Uterus (tissue), 3 donors: ENCODE measurements at regions not wholly inside any gene's neighbourhood (a gene's known extent, or its start where the extent isn't known, plus 50 kb on each side); places are given as distances from the start of the nearest gene placed in this dataset.

Source experiments
- DNase-seq, 2 donors: peaks; one replicate each; pipeline ENCODE4 v3.0.0-alpha.2; 2019 to 2020
- H3K27ac ChIP-seq, 2 donors: fragments of 200-600 bp; sonication (generic); 1 replicate in 1 of 2; 2 replicates in 1 of 2; pipeline ENCODE4 v1.5.1; 2016 to 2018
- H3K27me3 ChIP-seq, 2 donors: fragments of 200-600 bp; sonication (generic); one replicate each; pipeline ENCODE4 v1.5.1; 2018 to 2019; ENCODE audit warnings: control low read depth in 1 of 2
- H3K36me3 ChIP-seq, 2 donors: fragments of 200-600 bp; sonication (generic); one replicate each; pipeline ENCODE4 v1.5.1; 2019; ENCODE audit warnings: control low read depth in 1 of 2
- H3K4me1 ChIP-seq, 2 donors: fragments of 200-600 bp; sonication (generic); one replicate each; pipeline ENCODE4 v1.5.1; 2018 to 2019; ENCODE audit warnings: control low read depth in 1 of 2
- H3K4me3 ChIP-seq, 2 donors: fragments of 200-600 bp; sonication (generic); 1 replicate in 1 of 2; 2 replicates in 1 of 2; pipeline ENCODE4 v1.5.1; 2018 to 2019; ENCODE audit warnings: mild to moderate bottlenecking in 1 of 2
- H3K9me3 ChIP-seq, 2 donors: fragments of 200-600 bp; sonication (generic); one replicate each; pipeline ENCODE4 v1.5.1; 2019; ENCODE audit warnings: control low read depth in 1 of 2
- POLR2A ChIP-seq, 2 donors: fragments of 450-650 bp; IDR thresholded peaks; one replicate each; pipeline ENCODE4 v1.6.1; 2016; ENCODE audit warnings: antibody characterized with exemption in 2 of 2, mild to moderate bottlenecking in 1 of 2, moderate library complexity in 1 of 2
- intact Hi-C: fragments of 100-400 bp; cut with DNase I; formaldehyde crosslinking; loops from one replicate; pipeline ENCODE4 v1.15.1; 2023; ENCODE audit warnings: low total_unique reads
- TF ChIP-seq, protein P1 (sequence below), 4 experiments: fragments of 200-600 bp in 2 of 4; fragments of 450-650 bp in 2 of 4; sonication (generic) in 2 of 4; IDR thresholded peaks; one replicate each; pipeline ENCODE4 v1.5.1; 2016 to 2019; ENCODE audit warnings: antibody characterized with exemption in 4 of 4, mild to moderate bottlenecking in 2 of 4, moderate library complexity in 1 of 4
- donor health status: DM: yes; HTN: yes; CAD: no.

DNA sequence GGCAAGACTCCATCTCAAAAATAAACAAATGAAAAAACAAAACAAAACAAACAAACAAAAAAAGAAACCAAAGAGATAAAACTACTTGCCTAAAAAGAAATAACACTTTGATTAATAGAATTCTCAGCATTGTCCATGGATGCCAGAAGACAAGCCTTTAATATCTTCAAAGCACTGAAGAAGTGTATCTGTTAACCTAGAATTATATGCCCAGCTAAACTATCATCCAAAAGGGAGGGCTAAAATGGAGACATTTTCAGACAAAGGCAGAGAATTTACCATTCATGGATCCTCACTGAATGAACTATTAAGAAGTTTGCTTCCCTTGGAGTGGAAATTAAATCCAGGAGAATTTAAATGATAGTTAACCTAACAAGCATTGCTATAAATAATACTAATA is 130.1 kb upstream of the SEC14L1 start:
- no peak overlapping the region for H3K27ac ChIP-seq
- no peaks in the 10 kb centered on the region for H3K36me3 ChIP-seq
- intact Hi-C loops, result no loop called here
- TF ChIP-seq, protein P1, sequence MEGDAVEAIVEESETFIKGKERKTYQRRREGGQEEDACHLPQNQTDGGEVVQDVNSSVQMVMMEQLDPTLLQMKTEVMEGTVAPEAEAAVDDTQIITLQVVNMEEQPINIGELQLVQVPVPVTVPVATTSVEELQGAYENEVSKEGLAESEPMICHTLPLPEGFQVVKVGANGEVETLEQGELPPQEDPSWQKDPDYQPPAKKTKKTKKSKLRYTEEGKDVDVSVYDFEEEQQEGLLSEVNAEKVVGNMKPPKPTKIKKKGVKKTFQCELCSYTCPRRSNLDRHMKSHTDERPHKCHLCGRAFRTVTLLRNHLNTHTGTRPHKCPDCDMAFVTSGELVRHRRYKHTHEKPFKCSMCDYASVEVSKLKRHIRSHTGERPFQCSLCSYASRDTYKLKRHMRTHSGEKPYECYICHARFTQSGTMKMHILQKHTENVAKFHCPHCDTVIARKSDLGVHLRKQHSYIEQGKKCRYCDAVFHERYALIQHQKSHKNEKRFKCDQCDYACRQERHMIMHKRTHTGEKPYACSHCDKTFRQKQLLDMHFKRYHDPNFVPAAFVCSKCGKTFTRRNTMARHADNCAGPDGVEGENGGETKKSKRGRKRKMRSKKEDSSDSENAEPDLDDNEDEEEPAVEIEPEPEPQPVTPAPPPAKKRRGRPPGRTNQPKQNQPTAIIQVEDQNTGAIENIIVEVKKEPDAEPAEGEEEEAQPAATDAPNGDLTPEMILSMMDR (IDR thresholded peaks at IDR 0.05), result no peak
- TF ChIP-seq POLR2A (IDR thresholded peaks at IDR 0.05), result no peak
- H3K4me3 ChIP-seq, result no peak overlapping the region
- H3K4me1 ChIP-seq, result no peaks in the 10 kb centered on the region
- H3K9me3 ChIP-seq, result peaks cover 0 to 3% of the 10 kb centered on the region in 2 donors
- H3K27me3 ChIP-seq, result no peaks in the 10 kb centered on the region
- DNase-seq, result no peak

DNA sequence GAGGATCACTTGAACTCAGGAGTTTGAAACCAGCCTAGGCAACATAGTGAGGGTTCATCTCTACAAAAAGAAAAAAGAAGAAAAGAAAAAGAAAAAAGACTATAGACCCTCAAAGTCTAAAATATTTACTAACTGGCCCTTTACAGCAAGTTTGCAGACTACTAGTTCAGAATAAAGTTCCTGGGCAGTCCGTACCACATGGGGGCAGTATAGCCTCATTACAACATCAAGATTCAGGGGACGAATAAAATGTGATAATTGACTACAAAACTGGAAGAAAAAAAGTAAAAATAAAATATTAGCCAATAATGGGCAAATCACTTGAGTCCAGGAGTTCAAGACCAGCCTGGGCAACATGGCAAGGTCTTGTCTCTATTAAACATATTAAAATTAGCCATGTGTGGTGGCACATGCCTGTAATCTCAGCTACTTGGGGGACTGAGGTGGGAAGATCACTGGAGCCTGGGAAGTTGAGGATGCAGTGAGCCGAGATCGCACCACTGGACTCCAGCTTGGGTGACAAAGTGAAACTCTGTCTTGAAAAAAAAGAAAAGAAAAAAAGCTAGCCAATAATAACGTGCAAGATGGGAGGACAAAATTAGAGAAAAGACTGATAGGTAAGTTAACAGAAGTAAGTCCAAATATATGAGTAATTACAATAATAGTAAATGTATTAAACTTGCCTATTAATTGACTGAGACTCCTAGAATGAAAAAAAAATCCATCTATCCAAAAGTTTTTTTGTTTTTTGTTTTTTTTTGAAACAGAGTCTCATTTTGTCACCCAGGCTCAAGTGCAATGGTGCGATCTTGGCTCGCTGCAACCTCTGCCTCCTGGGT is 129.4 kb upstream of the SEC14L1 start:
- Histone ChIP-seq H3K27ac (no peak overlapping the region), H3K9me3 (peaks cover 0 to 3% of the 10 kb centered on the region in 2 donors), H3K36me3 (no peaks in the 10 kb centered on the region), H3K4me3 (no peak overlapping the region), H3K27me3 (no peaks in the 10 kb centered on the region), H3K4me1 (no peaks in the 10 kb centered on the region)
- intact Hi-C loops, result no loop called here
- TF ChIP-seq POLR2A (IDR thresholded peaks at IDR 0.05), result no peak
- TF ChIP-seq, protein P1 (IDR thresholded peaks at IDR 0.05), result peak in 2 of 4 experiments; percentile 6 to 13
- no peak for DNase-seq

DNA sequence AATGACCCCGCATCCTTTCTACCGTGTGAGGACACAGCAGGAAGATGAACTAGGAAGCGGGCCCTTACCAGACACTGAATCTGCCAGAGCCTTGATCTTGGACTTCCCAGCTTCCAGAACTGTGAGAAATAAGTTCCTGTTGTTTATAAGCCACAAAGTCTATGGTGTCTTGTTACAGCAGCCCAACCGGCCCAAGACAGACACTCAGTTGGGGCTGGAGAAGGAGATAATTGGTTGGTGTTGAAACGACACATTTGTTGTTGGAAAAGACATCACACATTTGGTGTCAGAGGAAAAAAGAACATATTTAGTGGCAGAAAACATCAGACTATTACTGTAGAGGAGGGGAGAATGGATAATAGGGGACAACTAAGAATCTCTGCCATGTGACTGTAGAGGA is 122.3 kb upstream of the SEC14L1 start:
- Histone ChIP-seq H3K4me3 (no peak overlapping the region), H3K36me3 (no peaks in the 10 kb centered on the region), H3K27ac (no peak overlapping the region), H3K27me3 (no peaks in the 10 kb centered on the region), H3K9me3 (no peaks in the 10 kb centered on the region), H3K4me1 (no peaks in the 10 kb centered on the region)
- intact Hi-C loops, result no loop called here
- DNase-seq, result no peak
- TF ChIP-seq, protein P1 (IDR thresholded peaks at IDR 0.05), result no peak
- TF ChIP-seq POLR2A (IDR thresholded peaks at IDR 0.05), result no peak

DNA sequence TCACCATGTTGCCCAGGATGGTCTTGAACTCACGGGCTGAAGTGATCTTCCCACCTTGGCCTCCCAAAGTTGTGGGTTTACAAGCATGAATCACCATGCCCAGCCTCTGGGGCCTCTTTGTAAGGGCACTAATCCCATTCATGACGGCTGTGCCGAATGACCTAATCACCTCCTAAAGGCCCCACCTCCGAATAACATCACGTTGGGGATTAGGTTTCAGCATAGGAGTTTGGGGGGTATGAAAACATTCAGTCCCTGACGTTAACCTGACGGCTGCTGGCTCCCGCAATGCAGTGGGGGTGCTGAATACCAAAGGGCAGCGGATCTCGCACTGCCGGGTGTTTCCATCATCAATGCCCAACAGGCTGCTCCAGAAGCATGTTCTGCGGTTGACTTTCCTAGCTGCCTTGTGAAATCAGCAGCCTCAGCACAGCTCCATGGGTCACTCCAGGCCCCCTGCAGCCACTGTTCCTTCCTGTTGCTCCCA is 120.8 kb upstream of the SEC14L1 start:
- H3K27ac ChIP-seq, result no peak overlapping the region
- no peaks in the 10 kb centered on the region for H3K27me3 ChIP-seq
- no peak for DNase-seq
- TF ChIP-seq, protein P1 (IDR thresholded peaks at IDR 0.05), result no peak
- no peak for TF ChIP-seq POLR2A (IDR thresholded peaks at IDR 0.05)
- no peaks in the 10 kb centered on the region for H3K4me1 ChIP-seq
- intact Hi-C loops, result no loop called here
- H3K9me3 ChIP-seq, result no peaks in the 10 kb centered on the region
- H3K36me3 ChIP-seq, result no peaks in the 10 kb centered on the region
- no peak overlapping the region for H3K4me3 ChIP-seq

DNA sequence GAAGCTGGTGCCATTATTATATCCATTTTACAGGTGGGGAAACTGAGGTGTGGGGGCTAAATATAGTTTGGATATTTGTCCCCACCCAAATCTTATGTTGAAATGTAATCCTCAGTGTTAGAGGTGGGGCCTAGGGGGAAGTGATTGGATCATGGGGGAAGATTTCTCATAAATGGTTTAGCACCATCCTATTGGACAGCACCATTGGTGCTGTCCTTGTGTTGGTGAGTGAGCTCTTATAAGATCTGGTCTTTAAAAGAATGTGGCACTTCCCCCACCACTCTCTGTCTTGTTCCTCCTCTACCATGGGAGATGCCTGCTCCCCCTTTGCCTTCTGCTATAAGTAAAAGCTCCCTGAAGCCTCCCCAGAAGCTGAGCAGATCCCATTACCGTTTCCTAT is 119.8 kb upstream of the SEC14L1 start:
- Histone ChIP-seq H3K27me3 (no peaks in the 10 kb centered on the region), H3K9me3 (no peaks in the 10 kb centered on the region), H3K36me3 (no peaks in the 10 kb centered on the region), H3K4me3 (no peak overlapping the region), H3K4me1 (no peaks in the 10 kb centered on the region), H3K27ac (no peak overlapping the region)
- TF ChIP-seq, protein P1 (IDR thresholded peaks at IDR 0.05), result no peak
- no peak for TF ChIP-seq POLR2A (IDR thresholded peaks at IDR 0.05)
- no peak for DNase-seq
- intact Hi-C loops, result no loop called here
